Type B pancreatic cell (in vitro differentiated cells): ENCODE measurements at regions not wholly inside any gene's neighbourhood (a gene's known extent, or its start where the extent isn't known, plus 50 kb on each side); places are given as distances from the start of the nearest gene placed in this dataset.

Source experiments
- DNase-seq: peaks from one replicate; pipeline ENCODE4 v3.0.0; 2021; ENCODE audit warnings: mixed read lengths; ENCODE audit not compliant: unreplicated experiment; ENCODE audit errors: extremely low spot score
- H3K27ac Mint-ChIP-seq: 2 replicates; pipeline ENCODE4 v1.8.0; 2021; ENCODE audit warnings: mild to moderate bottlenecking, mixed read lengths
- H3K27me3 Mint-ChIP-seq: 2 replicates; pipeline ENCODE4 v1.8.0; 2021; ENCODE audit warnings: mixed read lengths
- H3K36me3 Mint-ChIP-seq: 2 replicates; pipeline ENCODE4 v1.8.0; 2021; ENCODE audit warnings: mixed read lengths
- H3K4me1 Mint-ChIP-seq: one replicate; pipeline ENCODE4 v1.8.0; 2021; ENCODE audit warnings: mixed read lengths; ENCODE audit not compliant: unreplicated experiment
- H3K4me3 Mint-ChIP-seq: 2 replicates; pipeline ENCODE4 v1.8.0; 2021; ENCODE audit warnings: mild to moderate bottlenecking, mixed read lengths
- H3K9me3 Mint-ChIP-seq: 2 replicates; pipeline ENCODE4 v1.8.0; 2021; ENCODE audit warnings: mixed read lengths
- CTCF ChIP-seq: fragments of 200-600 bp; sonication (generic); conservative IDR thresholded peaks from 2 replicates; pipeline ENCODE4 v1.5.0; 2021; ENCODE audit warnings: antibody characterized with exemption, mild to moderate bottlenecking

- TF ChIP-seq CTCF, result no peak
- H3K27me3 Mint-ChIP-seq, result peaks cover 15% of the 10 kb centered on the region
Measured at GRCh38 chr5:4216142-4216541, 620.5 kb downstream of the IRX1 start.

GRCh38 chr5:4220016-4220415 lies 624.4 kb downstream of the IRX1 start:
- Mint-ChIP-seq H3K9me3 (peaks cover 4% of the 10 kb centered on the region), H3K27ac (no peak overlapping the region), H3K4me3 (no peak overlapping the region), H3K4me1 (peaks cover 7% of the 10 kb centered on the region), H3K36me3 (no peaks in the 10 kb centered on the region), H3K27me3 (no peaks in the 10 kb centered on the region)
- no peak for TF ChIP-seq CTCF
- DNase-seq, result no peak

More at GRCh38 chr5:4216142-4216541, 620.5 kb downstream of the IRX1 start:
- no peak overlapping the region for H3K4me3 Mint-ChIP-seq
- H3K9me3 Mint-ChIP-seq, result peaks cover 4% of the 10 kb centered on the region
- H3K4me1 Mint-ChIP-seq, result peaks cover 11% of the 10 kb centered on the region
- no peak for DNase-seq
- H3K27ac Mint-ChIP-seq, result no peak overlapping the region
- H3K36me3 Mint-ChIP-seq, result no peaks in the 10 kb centered on the region

GRCh38 chr5:4221048-4221447 lies 625.4 kb downstream of the IRX1 start:
- TF ChIP-seq CTCF, result no peak
- H3K4me1 Mint-ChIP-seq, result peaks cover 7% of the 10 kb centered on the region
- peaks cover 4% of the 10 kb centered on the region for H3K9me3 Mint-ChIP-seq
- H3K27me3 Mint-ChIP-seq, result no peaks in the 10 kb centered on the region
- H3K4me3 Mint-ChIP-seq, result no peak overlapping the region
- H3K27ac Mint-ChIP-seq, result no peak overlapping the region
- no peak for DNase-seq
- H3K36me3 Mint-ChIP-seq, result no peaks in the 10 kb centered on the region

- H3K4me3 Mint-ChIP-seq, result no peak overlapping the region
- H3K36me3 Mint-ChIP-seq, result no peaks in the 10 kb centered on the region
- H3K9me3 Mint-ChIP-seq, result peaks cover 4% of the 10 kb centered on the region
- DNase-seq, result no peak
- H3K4me1 Mint-ChIP-seq, result peaks cover 7% of the 10 kb centered on the region
- H3K27me3 Mint-ChIP-seq, result no peaks in the 10 kb centered on the region
- TF ChIP-seq CTCF, result no peak
- H3K27ac Mint-ChIP-seq, result no peak overlapping the region
Measured at GRCh38 chr5:4222147-4222546, 626.5 kb downstream of the IRX1 start.

- Mint-ChIP-seq H3K27ac (no peak overlapping the region), H3K4me1 (peaks cover 7% of the 10 kb centered on the region), H3K4me3 (no peak overlapping the region), H3K36me3 (no peaks in the 10 kb centered on the region), H3K27me3 (no peaks in the 10 kb centered on the region), H3K9me3 (no peaks in the 10 kb centered on the region)
- TF ChIP-seq CTCF, result no peak
- no peak for DNase-seq
Measured at GRCh38 chr5:4222821-4223220, 627.2 kb downstream of the IRX1 start.

- Mint-ChIP-seq H3K9me3 (no peaks in the 10 kb centered on the region), H3K4me3 (no peak overlapping the region), H3K27me3 (peaks cover 11% of the 10 kb centered on the region), H3K4me1 (peaks cover 7% of the 10 kb centered on the region), H3K36me3 (no peaks in the 10 kb centered on the region), H3K27ac (no peak overlapping the region)
- TF ChIP-seq CTCF, result no peak
- DNase-seq, result no peak
Measured at GRCh38 chr5:4225741-4226140, 630.1 kb downstream of the IRX1 start.
